ENCODE measurements at regions not wholly inside any gene's neighbourhood (a gene's known extent, or its start where the extent isn't known, plus 50 kb on each side); places are given as distances from the start of the nearest gene placed in this dataset.
A peak's percentile ranks its signal among the peaks of the same experiment; 100 is the strongest.
"Not testable (repeated sequence)": the region's sequence is repeated elsewhere in the genome, so short reads cannot be mapped to it uniquely, and the experiment has no call there.

DNA sequence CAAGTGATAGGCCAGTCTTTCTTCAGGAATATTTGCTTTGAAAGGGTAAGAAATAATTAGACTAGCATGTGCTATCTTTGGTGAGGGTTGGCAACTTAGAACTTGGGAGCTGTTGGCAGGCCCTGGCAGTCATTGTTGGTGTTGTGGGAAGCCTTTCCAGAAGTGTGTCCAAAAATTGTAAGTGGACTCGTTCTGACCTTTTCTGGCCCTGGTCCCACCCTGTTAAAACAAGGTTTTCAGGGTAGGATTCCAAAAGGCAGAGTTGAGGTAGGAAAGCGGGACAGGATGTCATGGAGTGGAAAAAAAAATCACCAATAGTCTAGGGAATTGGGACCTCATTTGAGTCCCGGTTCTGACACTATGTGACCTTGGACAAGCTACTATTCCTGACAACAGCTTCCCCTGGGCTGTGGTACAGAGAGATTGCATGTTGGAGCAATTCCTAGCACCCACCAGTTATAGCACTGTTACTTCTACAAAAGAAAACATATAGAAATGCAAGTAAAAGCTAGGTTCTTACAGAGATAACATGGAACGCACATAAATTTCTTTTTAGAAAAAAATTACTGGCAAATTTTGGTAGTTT is 299.3 kb upstream of the DDI1 start:
- WGBS (ENCODE audit: low lambda C conversion rate, missing lambda C conversion rate), result 95% methylated on average over 4 of the region's 4 CpGs
- Histone ChIP-seq H3K4me3 (no peak overlapping the region), H3K4me2 (no peak overlapping the region), H4K20me1 (ENCODE audit: insufficient read depth, poor library complexity, severe bottlenecking) (no peaks in the 10 kb centered on the region), H3K27me3 (no peaks in the 10 kb centered on the region), H3K36me3 (replicated peaks; ENCODE audit: insufficient read depth, low read depth) (no peaks in the 10 kb centered on the region), H3K27ac (no peak overlapping the region), H3K4me1 (ENCODE audit: insufficient read depth) (peaks cover 13% of the 10 kb centered on the region), H2AFZ (no peak overlapping the region), H3K9me2 (replicated peaks; ENCODE audit: insufficient read depth) (no peaks in the 10 kb centered on the region), H3K79me2 (no peaks in the 10 kb centered on the region), H3K9me3 (ENCODE audit: low read depth) (no peaks in the 10 kb centered on the region)
- TF ChIP-seq EZH2 (IDR thresholded peaks at IDR 0.05; ENCODE audit: borderline replicate concordance), result no peak
- TF ChIP-seq, protein P1, sequence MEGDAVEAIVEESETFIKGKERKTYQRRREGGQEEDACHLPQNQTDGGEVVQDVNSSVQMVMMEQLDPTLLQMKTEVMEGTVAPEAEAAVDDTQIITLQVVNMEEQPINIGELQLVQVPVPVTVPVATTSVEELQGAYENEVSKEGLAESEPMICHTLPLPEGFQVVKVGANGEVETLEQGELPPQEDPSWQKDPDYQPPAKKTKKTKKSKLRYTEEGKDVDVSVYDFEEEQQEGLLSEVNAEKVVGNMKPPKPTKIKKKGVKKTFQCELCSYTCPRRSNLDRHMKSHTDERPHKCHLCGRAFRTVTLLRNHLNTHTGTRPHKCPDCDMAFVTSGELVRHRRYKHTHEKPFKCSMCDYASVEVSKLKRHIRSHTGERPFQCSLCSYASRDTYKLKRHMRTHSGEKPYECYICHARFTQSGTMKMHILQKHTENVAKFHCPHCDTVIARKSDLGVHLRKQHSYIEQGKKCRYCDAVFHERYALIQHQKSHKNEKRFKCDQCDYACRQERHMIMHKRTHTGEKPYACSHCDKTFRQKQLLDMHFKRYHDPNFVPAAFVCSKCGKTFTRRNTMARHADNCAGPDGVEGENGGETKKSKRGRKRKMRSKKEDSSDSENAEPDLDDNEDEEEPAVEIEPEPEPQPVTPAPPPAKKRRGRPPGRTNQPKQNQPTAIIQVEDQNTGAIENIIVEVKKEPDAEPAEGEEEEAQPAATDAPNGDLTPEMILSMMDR (IDR thresholded peaks at IDR 0.05; ENCODE audit: poor library complexity), result no peak
- no peak for TF ChIP-seq EZH2phosphoT487 (IDR thresholded peaks at IDR 0.05; ENCODE audit: low read depth, severe bottlenecking, unreplicated experiment)
- no peak for DNase-seq (ENCODE audit: low spot score)

DNA sequence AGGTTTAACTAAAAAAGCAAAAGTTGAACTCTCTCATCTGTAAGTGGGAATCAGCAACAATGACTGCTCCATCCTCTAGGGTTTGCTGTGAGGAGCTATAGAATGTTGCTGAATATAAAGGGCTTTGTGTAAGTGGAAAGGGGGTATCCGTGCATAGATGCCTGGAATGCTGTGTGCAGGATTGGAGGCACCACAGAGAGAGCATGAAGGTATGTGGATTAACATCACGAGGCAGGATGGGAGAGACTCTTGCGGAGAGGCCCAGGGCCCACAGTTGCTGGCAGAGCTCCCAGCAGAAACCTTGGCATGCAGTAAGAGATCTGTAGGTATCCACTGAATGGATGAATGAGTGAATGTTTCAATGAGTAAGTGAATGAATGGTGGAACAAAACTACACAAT is 298.7 kb upstream of the DDI1 start:
- H3K9me2 ChIP-seq (replicated peaks; ENCODE audit: insufficient read depth), result no peaks in the 10 kb centered on the region
- H3K9me3 ChIP-seq (ENCODE audit: low read depth), result no peaks in the 10 kb centered on the region
- 70% methylated on average over 3 of the region's 3 CpGs for WGBS (ENCODE audit: low lambda C conversion rate, missing lambda C conversion rate)

GRCh38 chr11:103739074-103739796 is 297.2 kb upstream of the DDI1 start:
- H3K4me3 ChIP-seq, result not testable (repeated sequence)

More for the DNA sequence above, 298.7 kb upstream of the DDI1 start:
- no peaks in the 10 kb centered on the region for H3K27me3 ChIP-seq
- no peak overlapping the region for H3K4me3 ChIP-seq
- no peaks in the 10 kb centered on the region for H4K20me1 ChIP-seq (ENCODE audit: insufficient read depth, poor library complexity, severe bottlenecking)
- H3K79me2 ChIP-seq, result no peaks in the 10 kb centered on the region
- H2AFZ ChIP-seq, result no peak overlapping the region
- no peak for DNase-seq (ENCODE audit: low spot score)
- peaks cover 13% of the 10 kb centered on the region for H3K4me1 ChIP-seq (ENCODE audit: insufficient read depth)
- no peak overlapping the region for H3K4me2 ChIP-seq
- H3K36me3 ChIP-seq (replicated peaks; ENCODE audit: insufficient read depth, low read depth), result no peaks in the 10 kb centered on the region
- TF ChIP-seq EZH2 (IDR thresholded peaks at IDR 0.05; ENCODE audit: borderline replicate concordance) (no peak), EZH2phosphoT487 (IDR thresholded peaks at IDR 0.05; ENCODE audit: low read depth, severe bottlenecking, unreplicated experiment) (no peak)
- TF ChIP-seq, protein P1 (IDR thresholded peaks at IDR 0.05; ENCODE audit: poor library complexity), result no peak
- no peak overlapping the region for H3K27ac ChIP-seq

DNA sequence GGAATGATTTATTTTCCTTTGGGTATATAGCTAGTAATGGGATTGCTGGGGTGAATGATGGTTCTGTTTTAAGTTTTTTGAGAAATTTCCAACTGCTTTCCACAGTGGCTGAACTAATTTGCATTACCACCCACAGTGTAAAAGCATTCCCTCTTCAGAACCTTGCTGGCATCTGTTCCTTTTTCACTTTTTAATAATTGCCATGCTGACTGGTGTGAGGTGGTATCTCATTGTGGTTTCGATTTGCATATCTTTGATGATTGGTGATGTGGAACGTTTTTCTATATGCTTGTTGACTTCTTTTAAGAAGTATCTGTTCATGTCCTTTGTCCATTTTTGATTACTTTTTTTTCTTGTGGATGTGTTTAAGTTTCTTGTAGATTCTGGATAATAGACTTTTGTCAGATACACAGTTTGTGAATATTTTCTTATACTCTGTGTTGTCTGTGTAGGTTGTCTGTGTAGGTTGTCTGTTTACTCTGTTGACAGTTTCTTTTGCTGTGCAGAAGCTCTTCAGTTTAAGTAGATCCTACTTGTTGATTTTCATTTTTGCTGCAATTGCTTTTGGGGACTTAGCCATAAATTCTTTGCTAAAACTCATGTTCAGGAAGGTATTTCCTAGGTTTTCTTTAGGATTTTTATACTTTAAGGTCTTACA is 291.8 kb upstream of the DDI1 start:
- no peaks in the 10 kb centered on the region for H3K4me1 ChIP-seq (ENCODE audit: insufficient read depth)
- no peak overlapping the region for H3K4me3 ChIP-seq
- H3K79me2 ChIP-seq, result no peaks in the 10 kb centered on the region
- no peaks in the 10 kb centered on the region for H3K27me3 ChIP-seq
- no peaks in the 10 kb centered on the region for H3K9me2 ChIP-seq (replicated peaks; ENCODE audit: insufficient read depth)
- no peak overlapping the region for H3K4me2 ChIP-seq
- no peaks in the 10 kb centered on the region for H3K9me3 ChIP-seq (ENCODE audit: low read depth)
- DNase-seq (ENCODE audit: low spot score), result no peak
- TF ChIP-seq EZH2phosphoT487 (IDR thresholded peaks at IDR 0.05; ENCODE audit: low read depth, severe bottlenecking, unreplicated experiment), result no peak
- TF ChIP-seq, protein P1 (IDR thresholded peaks at IDR 0.05; ENCODE audit: poor library complexity), result no peak
- no peak overlapping the region for H2AFZ ChIP-seq
- H3K27ac ChIP-seq, result no peak overlapping the region
- H4K20me1 ChIP-seq (ENCODE audit: insufficient read depth, poor library complexity, severe bottlenecking), result no peaks in the 10 kb centered on the region
- H3K36me3 ChIP-seq (replicated peaks; ENCODE audit: insufficient read depth, low read depth), result no peaks in the 10 kb centered on the region
- WGBS (ENCODE audit: low lambda C conversion rate, missing lambda C conversion rate), result 65% methylated on average over 2 of the region's 2 CpGs

More at GRCh38 chr11:103739074-103739796, 297.2 kb upstream of the DDI1 start:
- not testable (repeated sequence) for DNase-seq (ENCODE audit: low spot score); H3K79me2 ChIP-seq; H3K9me2 ChIP-seq (replicated peaks; ENCODE audit: insufficient read depth); H3K36me3 ChIP-seq (replicated peaks; ENCODE audit: insufficient read depth, low read depth); H3K27ac ChIP-seq; H4K20me1 ChIP-seq (ENCODE audit: insufficient read depth, poor library complexity, severe bottlenecking); H3K27me3 ChIP-seq; H3K9me3 ChIP-seq (ENCODE audit: low read depth)
- H2AFZ ChIP-seq, result peak overlapping the region; percentile 56
- peaks cover 13% of the 10 kb centered on the region for H3K4me1 ChIP-seq (ENCODE audit: insufficient read depth)
- H3K4me2 ChIP-seq, result peak overlapping the region; percentile 68
- WGBS (ENCODE audit: low lambda C conversion rate, missing lambda C conversion rate), result 21% methylated on average over 17 of the region's 18 CpGs
